Activated CD4-positive, alpha-beta memory T cell treated with anti-CD3 and anti-CD28 coated beads, Interleukin-2, amount 10 ng/mL, durations not matched to agents 7 days and 5 days (primary cell): ENCODE measurements at regions not wholly inside any gene's neighbourhood (a gene's known extent, or its start where the extent isn't known, plus 50 kb on each side); places are given as distances from the start of the nearest gene placed in this dataset.

Experiments used
- CTCF ChIA-PET: fragments of 350-600 bp; sonication (Branson Sonifier 250); formaldehyde crosslinking; loops from one replicate; lab custom pipeline; 2021; ENCODE audit warnings: antibody characterized with exemption, inconsistent platforms; lab: Charles Lee
- POLR2A ChIA-PET: fragments of 350-600 bp; sonication (Branson Sonifier 250); formaldehyde crosslinking; loops from one replicate; lab custom pipeline; 2021; ENCODE audit warnings: antibody characterized with exemption; lab: Charles Lee
- DNase-seq: peaks from one replicate; pipeline ENCODE4 v3.0.0-alpha.2; 2020
- H3K27ac Mint-ChIP-seq: one replicate; pipeline ENCODE4 v1.8.0; 2021; ENCODE audit warnings: mild to moderate bottlenecking, mixed read lengths
- H3K27me3 Mint-ChIP-seq: one replicate; pipeline ENCODE4 v1.8.0; 2021; ENCODE audit warnings: mixed read lengths
- H3K36me3 Mint-ChIP-seq: one replicate; pipeline ENCODE4 v1.8.0; 2021; ENCODE audit warnings: low read depth, mixed read lengths
- H3K4me1 Mint-ChIP-seq: one replicate; pipeline ENCODE4 v1.8.0; 2021; ENCODE audit warnings: mixed read lengths
- H3K4me3 Mint-ChIP-seq: one replicate; pipeline ENCODE4 v1.8.0; 2021; ENCODE audit warnings: mild to moderate bottlenecking, mixed read lengths
- H3K9me3 Mint-ChIP-seq: one replicate; pipeline ENCODE4 v1.8.0; 2021; ENCODE audit warnings: mixed read lengths

- H3K27me3 Mint-ChIP-seq: no peaks in the 10 kb centered on the region
- H3K27ac Mint-ChIP-seq: no peak overlapping the region
- no peak for DNase-seq
- no peaks in the 10 kb centered on the region for H3K36me3 Mint-ChIP-seq
- no peak overlapping the region for H3K4me3 Mint-ChIP-seq
- peaks cover 3% of the 10 kb centered on the region for H3K9me3 Mint-ChIP-seq
- no peaks in the 10 kb centered on the region for H3K4me1 Mint-ChIP-seq
- CTCF ChIA-PET: no interaction called here
- POLR2A ChIA-PET: no interaction called here
These were observed 963.3 kb upstream of the GJE1 start for GRCh38 chr6:141169419-141169818.

DNA sequence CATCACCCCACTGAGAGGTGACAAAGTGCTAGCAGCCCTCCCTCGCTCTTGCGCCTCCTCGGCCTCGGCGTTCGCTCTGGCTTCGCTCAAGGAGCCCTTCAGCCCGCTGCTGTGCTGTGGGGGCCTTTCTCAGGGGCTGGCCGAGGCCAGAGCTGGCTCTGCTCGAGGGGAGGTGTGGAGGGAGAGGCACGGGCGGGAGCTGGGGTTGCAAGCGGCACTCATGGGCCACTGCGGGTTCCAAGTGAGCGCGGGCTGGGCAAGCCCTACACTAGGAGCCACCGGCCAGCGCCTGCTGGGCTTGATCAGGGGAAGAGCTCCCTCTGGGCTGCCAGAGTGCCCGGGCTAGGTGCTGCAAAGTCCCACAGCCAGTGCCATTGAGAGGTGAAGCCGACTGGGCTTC is 964.8 kb upstream of the GJE1 start:
- no peaks in the 10 kb centered on the region for H3K27me3 Mint-ChIP-seq
- peaks cover 6% of the 10 kb centered on the region for H3K9me3 Mint-ChIP-seq
- H3K27ac Mint-ChIP-seq: no peak overlapping the region
- CTCF ChIA-PET: no interaction called here
- POLR2A ChIA-PET: no interaction called here
- DNase-seq: no peak
- H3K4me3 Mint-ChIP-seq: no peak overlapping the region
- H3K36me3 Mint-ChIP-seq: no peaks in the 10 kb centered on the region
- no peaks in the 10 kb centered on the region for H3K4me1 Mint-ChIP-seq

DNA sequence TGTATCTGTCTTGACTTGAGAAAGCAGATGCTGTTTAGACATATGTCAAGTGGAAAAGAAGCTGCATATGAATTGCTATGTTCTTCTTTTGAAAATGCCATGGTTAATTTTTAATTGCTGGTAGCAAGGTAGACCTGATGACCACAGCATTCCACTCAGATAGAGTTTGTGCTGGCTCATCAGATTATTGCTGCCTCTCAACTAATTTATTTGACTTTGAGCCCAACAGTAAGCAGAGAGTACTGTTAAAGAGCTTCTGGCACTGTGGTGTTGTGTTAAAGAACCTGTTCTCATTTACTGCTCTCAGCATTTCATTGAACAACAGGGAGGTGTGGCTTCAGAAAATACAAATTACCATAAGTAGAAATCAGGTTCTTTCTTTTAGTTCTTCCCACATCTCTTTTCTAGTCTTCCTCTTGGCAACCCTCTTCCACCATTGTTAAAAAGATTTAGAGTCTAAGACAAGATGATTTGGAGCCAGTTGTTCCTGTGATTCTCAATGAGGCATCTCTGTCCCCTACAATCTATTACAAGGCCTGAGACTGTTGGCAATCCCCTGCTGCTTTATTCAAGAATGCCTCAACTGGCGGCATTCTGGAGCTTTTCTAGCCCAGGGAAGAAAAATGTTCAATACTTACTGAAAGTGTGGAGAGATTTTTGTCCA is 967.6 kb upstream of the GJE1 start:
- H3K27me3 Mint-ChIP-seq: peaks cover 2% of the 10 kb centered on the region
- ChIA-PET CTCF (no interaction called here), POLR2A (no interaction called here)
- no peak overlapping the region for H3K4me3 Mint-ChIP-seq
- no peaks in the 10 kb centered on the region for H3K36me3 Mint-ChIP-seq
- H3K9me3 Mint-ChIP-seq: peaks cover 6% of the 10 kb centered on the region
- DNase-seq: no peak
- H3K4me1 Mint-ChIP-seq: no peaks in the 10 kb centered on the region
- H3K27ac Mint-ChIP-seq: no peak overlapping the region

DNA sequence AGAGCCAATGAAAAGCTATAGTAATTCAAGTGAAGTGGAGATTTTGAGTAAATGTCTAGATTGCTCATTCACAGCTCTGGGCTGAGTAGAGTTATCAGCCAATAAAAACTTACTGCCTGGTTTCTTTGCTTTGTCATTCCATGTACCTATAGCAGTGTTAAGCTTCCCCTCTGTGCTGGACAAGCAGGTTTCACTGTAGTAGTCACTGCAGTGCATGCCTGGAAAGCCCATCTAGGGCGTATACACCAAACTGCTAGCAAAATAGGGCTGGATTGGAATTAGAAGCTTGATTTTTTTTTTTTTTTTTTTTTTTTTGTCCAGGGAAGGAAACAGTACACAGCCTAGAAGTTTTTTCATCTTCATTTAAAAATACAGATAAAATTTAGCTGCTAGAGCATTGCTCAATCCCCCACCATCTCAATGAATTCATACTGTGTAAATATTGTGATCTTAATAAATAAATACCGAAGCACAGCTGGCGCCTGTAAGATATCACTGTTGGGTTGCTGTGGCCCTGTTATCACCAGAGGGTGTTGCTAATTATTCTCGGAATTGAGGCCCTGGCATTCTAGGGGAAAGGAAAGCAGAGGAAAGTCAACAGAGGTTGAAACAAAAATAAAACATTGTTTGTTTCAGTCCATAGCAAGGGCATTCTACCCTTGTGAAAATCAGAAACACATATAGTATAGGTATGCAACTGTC is 968.5 kb upstream of the GJE1 start:
- H3K9me3 Mint-ChIP-seq: peaks cover 6% of the 10 kb centered on the region
- H3K36me3 Mint-ChIP-seq: no peaks in the 10 kb centered on the region
- no peak overlapping the region for H3K4me3 Mint-ChIP-seq
- H3K27ac Mint-ChIP-seq: no peak overlapping the region
- H3K27me3 Mint-ChIP-seq: peaks cover 2% of the 10 kb centered on the region
- ChIA-PET CTCF (no interaction called here), POLR2A (no interaction called here)
- H3K4me1 Mint-ChIP-seq: no peaks in the 10 kb centered on the region
- no peak for DNase-seq

DNA sequence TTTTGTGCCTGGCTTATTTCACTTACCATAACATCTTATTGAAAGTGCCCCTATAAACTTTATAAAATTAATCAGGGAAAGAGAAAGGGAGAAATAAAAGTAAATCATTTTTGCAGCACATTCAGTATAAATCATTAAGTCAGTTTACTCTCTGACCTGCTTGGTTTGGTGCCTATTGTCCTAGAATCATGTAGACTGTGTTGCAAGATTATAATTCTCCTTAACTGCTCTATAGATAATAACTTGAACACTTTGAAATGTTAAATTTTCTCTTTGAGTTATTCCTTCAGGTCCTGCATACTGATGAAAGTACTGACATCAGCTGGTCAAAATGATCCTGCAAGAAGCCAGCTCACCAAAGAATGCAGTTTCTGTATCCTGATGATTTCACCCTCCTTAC is 969.6 kb upstream of the GJE1 start:
- Mint-ChIP-seq H3K4me3 (no peak overlapping the region), H3K9me3 (peaks cover 6% of the 10 kb centered on the region), H3K27ac (no peak overlapping the region), H3K4me1 (no peaks in the 10 kb centered on the region), H3K36me3 (no peaks in the 10 kb centered on the region), H3K27me3 (peaks cover 2% of the 10 kb centered on the region)
- no peak for DNase-seq
- CTCF ChIA-PET: no interaction called here
- POLR2A ChIA-PET: no interaction called here

GRCh38 chr6:141158740-141159139 is 974.0 kb upstream of the GJE1 start:
- no peak overlapping the region for H3K4me3 Mint-ChIP-seq
- ChIA-PET CTCF (no interaction called here), POLR2A (no interaction called here)
- DNase-seq: no peak
- no peaks in the 10 kb centered on the region for H3K4me1 Mint-ChIP-seq
- H3K36me3 Mint-ChIP-seq: no peaks in the 10 kb centered on the region
- H3K9me3 Mint-ChIP-seq: peaks cover 5% of the 10 kb centered on the region
- H3K27me3 Mint-ChIP-seq: peaks cover 2% of the 10 kb centered on the region
- no peak overlapping the region for H3K27ac Mint-ChIP-seq

DNA sequence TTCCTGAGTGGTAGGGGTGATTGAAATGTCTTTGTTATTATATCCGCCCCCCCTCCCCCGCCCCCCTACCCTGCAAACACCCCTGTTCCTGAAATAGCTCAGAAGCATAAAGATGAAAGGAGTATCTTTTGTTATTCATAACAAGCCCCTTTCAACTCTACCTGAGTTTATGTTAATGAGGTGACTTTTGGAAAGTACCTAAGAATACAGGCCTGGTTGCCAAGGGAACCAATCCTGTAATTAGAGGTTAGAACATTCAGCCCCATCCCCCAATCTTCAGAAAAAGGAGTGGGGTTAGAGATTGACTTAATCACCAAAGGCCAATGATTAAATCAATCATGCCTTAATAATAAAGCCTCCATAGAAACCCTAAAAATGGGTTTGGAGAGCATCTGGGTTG is 979.2 kb upstream of the GJE1 start:
- no peak overlapping the region for H3K4me3 Mint-ChIP-seq
- no peaks in the 10 kb centered on the region for H3K36me3 Mint-ChIP-seq
- ChIA-PET POLR2A (no interaction called here), CTCF (no interaction called here)
- H3K27ac Mint-ChIP-seq: no peak overlapping the region
- H3K27me3 Mint-ChIP-seq: no peaks in the 10 kb centered on the region
- no peaks in the 10 kb centered on the region for H3K4me1 Mint-ChIP-seq
- DNase-seq: no peak
- H3K9me3 Mint-ChIP-seq: peaks cover 2% of the 10 kb centered on the region

GRCh38 chr6:141152951-141153350 is 979.8 kb upstream of the GJE1 start:
- no peaks in the 10 kb centered on the region for H3K4me1 Mint-ChIP-seq
- H3K36me3 Mint-ChIP-seq: no peaks in the 10 kb centered on the region
- ChIA-PET CTCF (no interaction called here), POLR2A (no interaction called here)
- H3K4me3 Mint-ChIP-seq: no peak overlapping the region
- no peak overlapping the region for H3K27ac Mint-ChIP-seq
- H3K9me3 Mint-ChIP-seq: peaks cover 2% of the 10 kb centered on the region
- no peaks in the 10 kb centered on the region for H3K27me3 Mint-ChIP-seq
- no peak for DNase-seq

GRCh38 chr6:141151710-141152417 is 980.9 kb upstream of the GJE1 start:
- Mint-ChIP-seq H3K27me3 (no peaks in the 10 kb centered on the region), H3K36me3 (no peaks in the 10 kb centered on the region), H3K9me3 (peaks cover 2% of the 10 kb centered on the region), H3K4me1 (no peaks in the 10 kb centered on the region), H3K27ac (no peak overlapping the region), H3K4me3 (no peak overlapping the region)
- POLR2A ChIA-PET: no interaction called here
- no peak for DNase-seq
- CTCF ChIA-PET: no interaction called here

- DNase-seq: no peak
- H3K27ac Mint-ChIP-seq: no peak overlapping the region
- CTCF ChIA-PET: no interaction called here
- no peaks in the 10 kb centered on the region for H3K4me1 Mint-ChIP-seq
- POLR2A ChIA-PET: no interaction called here
- H3K9me3 Mint-ChIP-seq: no peaks in the 10 kb centered on the region
- H3K27me3 Mint-ChIP-seq: no peaks in the 10 kb centered on the region
- no peak overlapping the region for H3K4me3 Mint-ChIP-seq
- no peaks in the 10 kb centered on the region for H3K36me3 Mint-ChIP-seq
These were observed 990.9 kb upstream of the GJE1 start for GRCh38 chr6:141141870-141142269.

DNA sequence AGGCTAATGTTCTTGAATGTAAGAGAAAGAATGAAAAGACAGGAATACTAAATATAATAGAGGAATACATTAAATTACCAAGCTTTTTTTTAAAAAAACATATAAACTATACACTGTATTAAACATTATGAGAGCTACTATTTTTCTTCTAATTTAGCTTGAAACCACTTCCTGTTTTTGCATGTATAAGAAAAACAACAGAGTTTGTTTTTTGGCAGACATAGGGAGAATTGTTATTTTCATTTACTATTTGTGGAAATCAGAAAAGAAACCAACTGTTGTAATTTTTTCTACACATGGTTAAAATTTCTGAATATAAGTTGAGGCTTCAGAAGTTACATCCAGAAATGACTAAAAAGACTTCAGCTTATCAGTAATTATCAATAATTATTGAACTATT is 991.8 kb upstream of the GJE1 start:
- DNase-seq: no peak
- ChIA-PET POLR2A (no interaction called here), CTCF (no interaction called here)
- H3K4me1 Mint-ChIP-seq: no peaks in the 10 kb centered on the region
- no peaks in the 10 kb centered on the region for H3K9me3 Mint-ChIP-seq
- H3K27me3 Mint-ChIP-seq: no peaks in the 10 kb centered on the region
- H3K36me3 Mint-ChIP-seq: no peaks in the 10 kb centered on the region
- H3K4me3 Mint-ChIP-seq: no peak overlapping the region
- H3K27ac Mint-ChIP-seq: no peak overlapping the region

DNA sequence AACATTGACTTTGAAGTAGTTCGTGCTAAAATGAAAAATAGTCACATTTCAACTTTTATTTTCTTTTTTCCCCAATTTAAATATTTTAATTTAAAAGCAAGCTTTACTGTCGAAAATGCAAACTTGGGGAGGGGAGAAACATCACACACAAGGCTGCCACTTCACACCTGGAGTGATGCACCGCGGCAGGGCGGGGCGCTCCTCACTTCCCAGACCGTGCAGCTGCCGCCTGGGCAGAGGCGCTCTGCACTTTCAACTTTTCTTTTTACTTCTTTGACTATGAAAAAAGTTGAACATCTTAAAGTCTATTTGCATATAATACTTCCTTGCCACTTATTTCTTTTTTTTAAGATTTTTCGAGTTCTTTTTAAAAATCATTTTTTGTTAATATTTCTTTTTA is 993.3 kb upstream of the GJE1 start:
- Mint-ChIP-seq H3K27me3 (no peaks in the 10 kb centered on the region), H3K9me3 (no peaks in the 10 kb centered on the region), H3K4me1 (no peaks in the 10 kb centered on the region), H3K4me3 (no peak overlapping the region), H3K36me3 (no peaks in the 10 kb centered on the region), H3K27ac (no peak overlapping the region)
- DNase-seq: no peak
- ChIA-PET CTCF (interaction anchor here (0.6 kb wide), 1 partner anchor 1082 kb away, joined by 3 read pairs; no protein-coding TSS in a partner anchor), POLR2A (no interaction called here)

DNA sequence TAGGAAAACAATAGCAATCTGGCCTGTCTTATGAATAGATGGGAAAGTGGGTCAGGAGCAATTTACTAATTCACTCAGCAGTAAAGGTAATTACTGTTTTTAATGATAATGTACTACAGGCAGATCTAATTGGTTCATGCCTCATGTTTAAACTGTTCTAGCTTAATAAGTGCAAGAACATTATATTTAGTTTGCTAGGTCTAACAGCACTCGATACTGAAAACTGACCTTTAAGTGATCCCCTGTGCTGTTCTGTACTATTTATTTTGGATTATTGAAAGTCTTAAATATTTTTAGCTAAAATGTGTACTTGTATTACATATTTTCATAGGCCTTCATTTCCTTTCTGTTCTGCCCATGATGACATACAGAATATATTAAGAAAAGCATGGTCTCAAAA is 998.0 kb upstream of the GJE1 start:
- Mint-ChIP-seq H3K4me3 (no peak overlapping the region), H3K27ac (no peak overlapping the region), H3K4me1 (no peaks in the 10 kb centered on the region), H3K9me3 (no peaks in the 10 kb centered on the region), H3K27me3 (no peaks in the 10 kb centered on the region), H3K36me3 (no peaks in the 10 kb centered on the region)
- POLR2A ChIA-PET: no interaction called here
- no peak for DNase-seq
- CTCF ChIA-PET: no interaction called here
